NCI-H187 (cell line): ENCODE measurements at regions not wholly inside any gene's neighbourhood (a gene's known extent, or its start where the extent isn't known, plus 50 kb on each side); places are given as distances from the start of the nearest gene placed in this dataset.
"Not testable (repeated sequence)": the region's sequence is repeated elsewhere in the genome, so short reads cannot be mapped to it uniquely, and the experiment has no call there.

Source experiments
- DNase-seq, 2 experiments: peaks; one replicate each; lab custom pipeline; 2025; lab: John Stamatoyannopoulos, UW

GRCh38 chr4:158122501-158122900 lies 50.3 kb downstream of the GASK1B start:
- DNase-seq = no peak

GRCh38 chr4:158121161-158121579 lies 51.7 kb downstream of the GASK1B start:
- DNase-seq = no peak

DNA sequence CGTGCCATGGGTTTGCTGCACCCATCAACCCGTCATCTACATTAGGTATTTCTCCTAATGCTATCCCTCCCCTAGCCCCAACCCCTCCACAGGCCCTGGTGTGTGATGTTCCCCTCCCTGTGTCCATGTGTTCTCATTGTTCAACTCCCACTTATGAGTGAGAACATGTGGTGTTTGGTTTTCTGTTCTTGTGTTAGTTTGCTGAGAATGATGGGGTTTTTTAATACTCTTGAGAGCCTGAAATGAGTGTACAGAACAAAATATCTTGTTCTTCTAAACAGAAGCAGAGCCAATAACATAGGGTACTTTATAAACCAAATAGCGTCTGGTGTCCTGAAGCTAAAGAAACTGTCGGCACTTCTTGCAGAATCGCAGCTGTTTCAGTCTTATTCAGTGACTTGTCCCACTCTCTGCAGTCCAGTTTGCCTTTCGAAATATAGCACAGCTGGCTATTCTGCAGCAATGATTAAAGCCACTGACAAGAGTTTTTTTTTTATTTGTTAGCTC lies 52.1 kb downstream of the GASK1B start:
- not testable (repeated sequence) for DNase-seq

DNA sequence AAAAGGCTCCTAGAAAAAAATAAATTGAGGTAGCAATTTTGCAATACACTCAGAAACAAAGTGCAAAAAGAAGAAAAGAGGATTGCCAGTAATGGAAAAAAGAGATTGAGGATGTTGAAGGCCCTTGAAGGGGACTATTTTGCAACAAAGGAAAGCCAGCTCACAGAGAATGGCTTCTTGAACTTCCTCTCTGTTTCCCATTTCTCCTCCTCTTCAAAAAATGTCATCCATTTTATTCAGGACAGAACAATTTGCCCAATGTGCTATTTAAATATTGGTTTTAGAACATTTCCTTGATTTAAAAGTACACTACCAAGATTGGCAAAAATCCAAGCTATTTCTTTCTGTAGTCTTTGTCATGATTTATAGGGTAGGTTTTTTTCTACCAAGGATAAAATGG lies 60.2 kb downstream of the GASK1B start:
- DNase-seq = no peak

- no peak for DNase-seq
Measured at GRCh38 chr4:158111241-158111640, 61.6 kb downstream of the GASK1B start.

DNA sequence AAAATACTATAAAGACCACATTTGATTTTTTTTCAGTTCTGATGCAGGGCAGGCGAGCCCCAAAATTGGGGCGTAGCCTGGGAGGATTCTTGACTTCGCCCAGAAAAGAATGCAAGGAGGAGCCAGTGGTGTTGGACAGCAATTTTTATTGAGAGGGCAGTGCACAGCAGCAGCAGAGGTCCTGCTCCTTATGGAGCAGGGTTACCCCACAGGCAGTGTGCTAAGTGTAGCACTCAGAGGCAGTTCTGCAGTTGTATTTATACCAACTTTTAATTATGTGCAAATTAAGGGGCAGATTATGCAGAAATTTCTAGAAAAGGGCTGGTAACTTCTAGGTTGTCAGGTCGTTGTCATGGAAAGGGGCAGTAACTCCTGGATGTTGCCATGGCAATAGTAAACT lies 69.9 kb downstream of the GASK1B start:
- DNase-seq = no peak

DNA sequence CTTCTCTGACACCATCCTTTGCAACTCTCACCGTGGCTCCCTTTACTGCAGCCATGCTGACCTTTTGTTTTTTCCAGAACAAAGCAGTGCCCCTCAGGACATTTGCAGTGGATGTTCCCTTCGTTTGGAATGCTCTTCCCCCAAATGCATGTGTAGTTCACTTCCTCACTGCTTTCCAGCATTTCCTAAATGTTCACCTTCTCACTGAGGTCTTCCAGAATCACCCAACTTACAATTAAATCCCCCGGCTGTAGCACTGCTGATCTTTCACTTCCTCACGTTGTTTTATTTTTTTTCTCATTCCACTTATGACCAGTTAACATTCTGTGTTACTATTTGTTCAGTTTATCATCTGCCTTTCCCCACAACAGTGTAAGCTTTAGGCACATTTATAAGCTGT lies 73.1 kb downstream of the GASK1B start:
- DNase-seq = no peak

DNA sequence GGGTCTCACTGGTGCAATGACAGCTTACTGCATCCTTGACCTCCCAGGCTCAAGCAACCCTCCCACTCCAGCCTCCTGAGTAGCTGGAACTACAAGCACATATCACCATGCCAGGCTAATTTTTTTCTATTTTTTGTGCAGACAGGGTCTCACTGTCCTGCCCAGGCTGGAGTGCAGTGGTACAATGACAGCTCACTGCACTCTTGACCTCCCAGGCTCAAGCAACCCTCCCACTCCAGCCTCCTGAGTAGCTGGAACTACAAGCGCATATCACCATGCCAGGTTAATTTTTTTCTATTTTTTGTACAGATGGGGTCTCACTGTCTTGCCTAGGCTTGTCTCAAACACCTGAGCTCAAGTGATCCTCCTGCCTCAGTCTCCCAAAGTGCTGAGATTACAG lies 74.0 kb downstream of the GASK1B start:
- no peak for DNase-seq

DNA sequence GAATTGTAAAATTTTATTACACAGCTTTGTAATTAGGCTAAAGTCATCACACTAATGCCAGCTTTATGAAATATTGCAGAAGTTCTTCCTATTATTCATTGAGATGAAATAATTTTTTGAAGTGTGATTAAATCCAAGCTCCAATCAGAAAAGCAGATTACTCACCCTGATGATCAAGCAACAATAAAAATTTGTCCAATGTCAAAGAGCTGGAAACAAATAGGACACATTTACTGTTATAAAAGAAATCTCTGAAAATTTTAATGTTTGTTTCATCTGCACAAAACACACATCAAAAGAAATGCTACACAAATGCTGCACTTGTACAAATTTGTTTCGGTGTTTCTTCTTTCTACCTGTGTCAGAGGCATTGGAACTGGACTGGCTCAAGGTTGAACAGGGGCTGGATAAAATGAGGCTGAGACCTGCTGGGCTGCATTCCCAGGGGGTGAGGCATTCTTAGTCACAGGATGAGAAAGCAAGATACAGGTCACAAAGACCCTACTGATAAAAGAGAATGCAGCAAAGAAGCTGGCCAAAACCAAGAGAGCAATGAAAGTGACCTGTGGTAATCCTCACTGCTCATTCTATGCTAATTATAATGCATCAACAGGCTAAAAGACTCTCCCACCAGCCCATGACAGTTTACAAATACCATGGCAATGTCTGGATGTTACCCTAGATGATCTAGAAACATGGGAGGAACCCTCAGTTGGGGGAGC lies 78.3 kb downstream of the GASK1B start:
- no peak for DNase-seq

DNA sequence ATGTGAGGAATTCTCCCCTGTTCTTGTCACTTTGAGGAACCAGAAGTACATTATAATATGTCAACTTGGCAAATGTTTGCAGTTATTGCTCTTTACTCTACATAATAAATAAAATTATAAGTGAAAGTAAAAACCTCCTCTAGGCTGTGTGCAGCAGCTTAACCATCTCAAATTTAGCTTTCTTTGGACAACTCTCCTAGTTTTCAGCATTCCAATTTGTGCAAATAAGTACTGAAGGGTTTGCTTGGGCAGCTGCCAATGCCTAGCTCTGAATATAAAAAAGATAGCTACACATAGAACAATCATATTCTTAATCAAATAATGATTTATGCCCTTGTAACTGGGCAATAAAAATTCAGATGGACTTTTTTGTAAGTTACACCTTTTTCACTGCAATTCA lies 82.5 kb downstream of the GASK1B start:
- DNase-seq = no peak

- not testable (repeated sequence) for DNase-seq
Measured at GRCh38 chr4:158089897-158090296, 82.9 kb downstream of the GASK1B start.

DNA sequence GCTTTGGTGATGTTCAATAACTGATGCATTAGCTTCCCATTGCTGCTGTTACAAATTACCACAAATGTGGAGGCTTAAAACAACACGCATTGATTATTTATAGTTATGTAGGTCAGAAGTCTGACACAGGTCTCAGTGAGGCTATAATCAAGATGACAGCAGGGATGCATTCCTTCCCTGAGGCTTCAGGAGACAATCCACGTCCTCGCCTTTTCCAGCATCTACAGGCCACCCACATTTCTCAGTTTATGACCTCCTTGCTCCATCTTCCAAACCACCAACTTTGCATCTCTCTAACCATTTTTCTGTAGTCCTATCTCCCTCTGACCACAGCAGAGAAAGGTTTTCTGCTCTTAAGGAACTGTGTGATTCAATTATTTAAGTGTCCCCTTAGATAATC lies 92.5 kb downstream of the GASK1B start:
- DNase-seq = no peak

GRCh38 chr4:158079661-158080060 lies 93.2 kb downstream of the GASK1B start:
- DNase-seq = no peak

DNA sequence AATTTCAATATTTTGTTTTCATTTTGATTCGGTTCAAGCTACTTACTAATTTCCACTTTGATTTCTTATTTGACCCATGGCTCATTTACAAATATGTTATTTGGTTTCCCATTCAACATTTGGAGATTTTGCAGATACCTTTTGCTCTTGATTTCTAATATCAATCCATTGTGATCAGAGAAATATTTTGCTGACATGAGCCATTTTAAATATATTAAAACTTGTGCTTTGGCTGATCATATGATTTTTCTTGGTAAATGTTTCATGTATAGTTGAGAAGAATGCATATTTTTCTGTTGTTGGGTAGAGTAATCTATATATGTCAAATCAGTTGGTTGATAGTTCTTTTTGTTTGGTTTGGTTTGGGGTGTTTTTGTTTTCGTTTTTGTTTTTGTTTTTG lies 95.0 kb downstream of the GASK1B start:
- no peak for DNase-seq

- no peak for DNase-seq
Measured at GRCh38 chr4:158074851-158075250, 98.0 kb downstream of the GASK1B start.

GRCh38 chr4:158071931-158072330 lies 100.9 kb downstream of the GASK1B start:
- DNase-seq = no peak

GRCh38 chr4:158068068-158068467 lies 104.8 kb downstream of the GASK1B start:
- no peak for DNase-seq

- no peak for DNase-seq
Measured at GRCh38 chr4:158067646-158068045, 105.2 kb downstream of the GASK1B start.

- no peak for DNase-seq
Measured at GRCh38 chr4:158065603-158066002, 107.2 kb downstream of the GASK1B start.

GRCh38 chr4:158065176-158065575 lies 107.6 kb downstream of the GASK1B start:
- DNase-seq = no peak

DNA sequence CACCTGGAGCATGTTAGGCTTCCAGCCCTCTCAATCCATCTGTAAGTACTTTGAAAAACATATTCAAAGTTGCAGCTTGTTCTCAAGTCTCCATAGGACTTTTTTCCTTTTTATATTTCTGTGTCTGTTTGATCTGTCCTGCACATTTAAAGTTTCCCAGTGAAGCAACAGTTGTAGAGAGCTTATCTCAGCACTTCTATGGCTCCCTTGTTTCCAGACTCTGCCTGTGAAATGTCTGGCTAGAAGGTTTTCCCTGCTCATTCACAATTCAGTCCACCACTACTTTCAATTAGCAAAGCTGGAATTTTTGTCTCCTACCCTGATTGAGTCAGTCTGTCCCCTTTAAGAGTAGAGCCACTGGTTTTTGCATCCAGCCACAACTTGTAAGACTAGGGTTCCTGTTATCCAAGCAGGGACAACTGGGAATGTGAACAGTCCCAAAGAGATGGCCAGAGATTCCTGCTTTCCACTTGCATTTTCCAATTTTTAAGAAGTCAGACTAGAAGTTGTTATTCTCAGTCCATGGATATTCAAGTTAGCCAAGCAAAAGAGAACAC lies 116.1 kb downstream of the GASK1B start:
- no peak for DNase-seq

- no peak for DNase-seq
Measured at GRCh38 chr4:158055668-158056067, 117.2 kb downstream of the GASK1B start.

DNA sequence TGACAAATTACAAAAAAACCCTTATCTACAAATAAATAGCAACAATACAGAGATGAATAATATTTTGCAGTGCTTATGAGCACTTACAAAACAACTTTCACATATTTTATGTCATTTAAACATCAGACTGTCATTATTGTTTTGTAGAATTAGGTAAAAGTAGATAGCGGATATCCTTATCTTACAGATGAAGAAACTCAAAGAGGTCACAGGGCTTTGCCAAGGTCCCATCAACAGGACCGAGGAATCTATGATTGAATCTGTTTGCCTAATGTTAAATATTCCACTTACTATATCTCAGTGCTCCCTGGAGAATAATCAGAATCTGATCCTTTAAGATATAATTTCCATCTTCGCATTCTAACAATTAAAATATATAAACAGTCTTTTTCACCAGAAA lies 119.0 kb downstream of the GASK1B start:
- DNase-seq = no peak

DNA sequence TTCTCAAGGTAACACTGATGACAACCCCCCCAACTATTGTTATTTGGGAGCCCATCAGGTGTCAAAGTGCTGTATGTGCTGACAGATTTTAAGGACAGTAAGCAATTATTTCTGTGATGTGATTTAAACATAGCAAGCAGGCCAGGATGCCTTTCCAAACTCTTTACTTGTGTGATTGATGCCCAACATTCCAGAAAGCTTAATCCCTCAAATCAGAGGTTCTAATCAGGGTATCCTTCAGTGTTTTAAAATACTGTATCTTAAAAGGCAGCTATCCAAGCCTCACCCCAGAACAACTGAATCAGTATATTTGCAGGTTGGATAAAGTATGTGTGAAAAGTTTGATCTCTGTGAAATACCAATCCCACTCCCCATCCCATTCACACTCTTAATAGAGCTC lies 119.7 kb downstream of the GASK1B start:
- DNase-seq = no peak
